CD1c-positive myeloid dendritic cell (primary cell): ENCODE measurements at regions not wholly inside any gene's neighbourhood (a gene's known extent, or its start where the extent isn't known, plus 50 kb on each side); places are given as distances from the start of the nearest gene placed in this dataset.

ENCODE experiments used
- DNase-seq: peaks from one replicate; pipeline ENCODE4 v3.0.0-alpha.2; 2016; ENCODE audit errors: extremely low spot score

- DNase-seq, result no peak
Measured at GRCh38 chr9:108512426-108513173, 343.2 kb downstream of the ACTL7B start.

- DNase-seq, result no peak
Measured at GRCh38 chr9:108511307-108511706, 344.5 kb downstream of the ACTL7B start.

DNA sequence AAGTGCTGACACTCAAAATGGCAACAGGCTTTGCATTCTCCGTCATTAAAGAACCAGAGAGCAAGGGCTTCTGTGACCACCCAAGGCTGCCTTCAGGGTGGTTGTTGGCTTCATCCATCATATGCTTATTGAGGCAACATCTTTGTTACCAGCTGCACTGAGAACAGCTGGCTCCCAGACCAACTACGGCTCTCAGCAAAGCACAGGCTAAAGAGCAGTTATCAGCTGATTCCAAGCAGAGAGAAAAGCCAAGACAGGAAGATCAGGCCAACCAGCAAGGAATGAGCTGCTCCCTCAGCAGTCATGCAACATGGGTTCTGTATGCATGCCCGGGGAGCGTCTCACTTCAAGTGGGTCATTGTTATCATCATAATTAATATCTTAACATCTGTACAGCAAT lies 358.9 kb downstream of the ACTL7B start:
- DNase-seq, result no peak

GRCh38 chr9:108489567-108489966 lies 366.2 kb downstream of the ACTL7B start:
- DNase-seq, result no peak

DNA sequence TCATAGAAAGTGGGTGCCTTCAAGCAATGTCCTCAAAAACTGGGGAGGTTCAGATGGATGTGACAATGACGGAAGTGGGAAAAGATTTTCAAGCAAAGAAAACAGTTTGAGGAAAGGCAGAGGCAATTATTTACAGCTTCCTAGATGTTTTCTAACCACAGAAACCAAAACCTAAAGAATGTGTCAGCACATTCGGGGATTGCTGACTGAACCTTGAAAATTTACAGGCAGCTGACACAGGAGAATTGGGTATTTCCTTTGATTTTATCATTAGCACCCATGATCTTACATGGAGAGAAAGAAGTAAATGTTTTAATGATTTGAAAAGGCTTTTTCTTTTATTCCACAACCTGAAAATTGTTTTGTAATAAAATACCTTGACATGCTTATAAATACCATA lies 369.0 kb downstream of the ACTL7B start:
- DNase-seq, result no peak

DNA sequence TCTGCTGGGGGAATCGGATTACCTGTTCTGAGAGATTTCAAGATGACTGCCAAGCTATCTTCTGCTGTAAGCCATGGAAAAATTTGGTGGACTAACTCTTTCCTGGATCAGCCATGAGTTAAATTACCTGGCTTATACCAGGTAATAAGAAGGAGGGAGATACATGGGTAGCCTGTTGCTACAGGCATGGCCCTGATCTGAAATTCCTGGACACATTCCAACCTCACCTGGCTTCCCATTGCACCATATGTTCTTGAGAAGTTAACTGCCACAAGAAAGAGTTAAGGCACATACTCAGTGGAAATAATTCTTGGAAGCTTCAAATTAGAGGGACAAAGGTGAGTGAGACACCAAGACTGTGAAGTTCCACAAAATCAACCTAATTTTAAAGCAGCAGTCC lies 371.3 kb downstream of the ACTL7B start:
- DNase-seq, result no peak

GRCh38 chr9:108483676-108484075 lies 372.1 kb downstream of the ACTL7B start:
- DNase-seq, result no peak

- no peak for DNase-seq
Measured at GRCh38 chr9:108479989-108480652, 375.7 kb downstream of the ACTL7B start.

DNA sequence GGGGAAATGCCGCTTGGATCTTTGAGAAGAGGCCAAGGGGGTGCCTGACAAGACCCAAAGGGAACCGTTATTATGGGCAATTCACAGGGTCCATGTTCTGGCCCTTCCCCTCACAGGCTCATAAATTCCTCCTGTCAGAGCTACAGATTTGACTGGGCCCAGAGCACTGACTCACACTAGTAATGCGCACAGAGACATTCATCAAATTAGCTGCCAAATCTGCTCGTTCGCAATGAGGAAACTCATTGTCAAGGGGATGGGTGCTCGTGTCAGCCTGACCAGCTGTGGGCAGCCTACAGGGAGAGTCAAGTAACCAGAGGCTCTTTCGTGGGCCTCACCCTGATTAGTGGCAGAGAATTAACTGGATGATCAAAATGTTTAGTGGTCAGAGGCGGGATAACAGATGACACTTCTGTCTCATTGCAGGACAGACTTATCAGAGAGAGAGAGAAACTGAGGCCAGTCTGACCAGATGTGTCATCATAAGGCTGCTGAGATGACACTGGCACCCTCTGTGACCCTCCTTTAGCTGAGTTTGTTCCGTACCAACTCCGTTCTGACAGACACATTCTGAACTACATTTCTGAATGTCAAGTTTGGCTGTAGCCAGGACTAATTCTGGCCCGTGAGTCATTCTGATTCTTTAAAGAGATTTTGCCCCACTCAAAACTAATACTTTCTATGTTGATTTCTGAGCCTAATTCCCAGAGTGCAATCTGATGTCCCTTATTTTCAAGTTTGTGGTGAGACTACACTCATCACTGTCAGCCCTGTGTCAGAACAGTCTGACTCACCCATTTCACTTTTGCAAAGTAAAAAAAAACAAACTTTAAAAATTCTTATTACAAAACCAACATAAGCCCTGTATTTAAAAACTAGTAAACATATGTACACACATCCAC lies 377.1 kb downstream of the ACTL7B start:
- DNase-seq, result peak; percentile 13

DNA sequence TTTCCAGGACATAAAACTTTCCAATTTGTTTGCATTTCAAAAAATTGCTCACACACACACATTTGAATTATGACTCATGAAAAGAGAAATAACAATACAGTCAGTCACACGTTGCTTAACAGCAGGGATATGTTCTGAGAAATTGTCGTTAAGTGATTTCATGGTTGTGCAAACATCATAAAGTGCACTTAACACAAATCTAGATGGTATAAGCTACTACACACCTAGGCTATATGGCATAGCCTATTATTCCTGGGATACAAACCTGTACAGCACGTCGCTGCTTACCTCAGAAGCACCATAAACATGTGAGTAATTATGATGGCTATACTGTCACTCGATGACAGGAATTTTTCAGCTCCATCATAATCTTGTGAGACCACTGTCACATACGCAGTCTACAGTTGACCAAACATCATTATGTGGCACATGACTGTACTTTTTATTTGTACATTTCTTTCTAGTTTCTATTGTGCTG lies 378.2 kb downstream of the ACTL7B start:
- peak; percentile 2 for DNase-seq

- no peak for DNase-seq
Measured at GRCh38 chr9:108476574-108476973, 379.2 kb downstream of the ACTL7B start.

GRCh38 chr9:108475813-108476212 lies 380.0 kb downstream of the ACTL7B start:
- DNase-seq, result no peak

DNA sequence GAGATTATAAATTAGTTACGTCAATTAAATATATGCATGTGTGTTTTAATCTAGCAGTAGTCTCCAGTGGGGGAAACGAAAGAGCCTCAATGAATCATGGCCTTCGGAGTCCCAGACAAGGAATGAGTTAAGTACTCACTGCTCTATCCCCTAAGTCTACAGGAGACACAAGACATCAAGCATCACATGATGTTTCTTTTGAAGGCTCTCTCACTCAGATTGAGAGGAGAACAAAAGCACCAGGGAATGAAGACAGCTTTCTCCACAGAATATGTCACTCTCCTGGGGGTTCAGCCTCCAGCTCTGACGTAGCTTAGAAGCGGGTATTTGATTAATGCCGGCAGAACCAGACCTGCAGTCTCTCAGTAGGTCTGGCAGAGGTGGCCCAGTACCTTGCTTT lies 381.4 kb downstream of the ACTL7B start:
- DNase-seq, result no peak

- DNase-seq, result no peak
Measured at GRCh38 chr9:108473209-108474112, 382.3 kb downstream of the ACTL7B start.

DNA sequence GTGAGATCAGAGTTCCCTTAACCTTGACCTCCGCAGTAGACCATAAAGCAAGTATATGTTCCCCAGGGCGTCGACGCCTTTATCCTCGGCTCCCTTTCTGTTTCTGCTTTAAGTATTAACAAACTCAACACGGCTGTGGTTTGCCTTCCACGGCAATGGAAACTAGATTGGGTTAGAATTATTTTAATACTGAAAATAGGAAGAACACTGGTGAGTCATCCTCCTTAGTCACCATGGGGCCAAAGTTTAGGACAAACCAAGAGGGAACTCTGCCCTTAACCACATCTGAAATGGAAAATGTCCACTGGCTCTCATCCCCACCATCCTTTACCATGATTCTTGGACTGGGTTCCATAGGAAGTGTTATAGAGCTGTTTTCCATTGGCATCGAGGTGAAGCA lies 386.1 kb downstream of the ACTL7B start:
- DNase-seq, result peak; percentile 89

DNA sequence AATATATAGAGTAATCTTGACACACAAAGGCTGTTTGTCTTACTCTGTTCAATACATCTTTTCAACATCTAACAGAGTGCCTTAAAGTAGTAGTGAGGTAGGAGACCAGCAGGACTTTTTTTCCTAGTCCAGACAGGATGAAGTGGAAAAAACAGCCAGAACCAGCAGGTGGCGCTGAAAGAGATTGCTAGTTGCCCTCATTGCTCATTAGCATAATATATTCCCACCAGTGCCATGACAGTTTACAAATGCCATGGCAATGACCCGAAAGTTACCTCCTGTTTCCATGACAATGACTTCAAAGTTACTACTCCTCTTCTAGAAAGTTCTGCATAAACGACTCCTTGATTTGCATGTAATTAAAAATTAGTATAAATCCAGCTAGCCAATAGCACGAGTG lies 387.4 kb downstream of the ACTL7B start:
- peak; percentile 64 for DNase-seq

DNA sequence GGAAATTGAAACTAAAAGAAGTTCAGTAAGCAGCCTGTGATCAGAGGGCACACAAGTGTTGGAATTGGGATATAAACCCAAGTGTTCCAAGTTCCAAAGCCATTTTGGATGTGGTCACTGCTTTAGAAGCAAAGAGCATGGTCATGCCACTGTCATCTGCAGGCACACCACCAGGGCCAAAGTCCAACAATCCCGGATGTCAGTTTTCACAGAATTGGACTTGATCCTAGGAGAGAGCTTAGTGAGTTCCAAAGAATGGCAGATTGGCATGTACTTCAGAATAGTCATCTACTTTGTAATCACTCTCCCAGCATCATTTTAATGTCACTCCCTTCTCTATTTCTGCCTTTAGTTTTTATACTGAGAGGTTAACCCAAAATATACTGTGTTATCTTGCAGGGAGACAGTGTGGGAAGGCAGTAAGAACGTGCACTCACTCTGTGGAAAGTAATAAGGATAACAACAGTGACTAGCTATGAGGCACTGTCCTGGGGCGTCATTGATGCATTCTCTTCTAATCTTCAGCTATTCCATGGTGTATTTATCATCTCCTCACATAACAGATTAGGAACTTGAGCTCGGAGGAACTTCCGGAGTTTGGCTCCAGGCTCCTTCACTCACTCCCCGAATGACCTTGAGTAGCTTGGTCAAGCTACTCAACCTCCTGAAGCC lies 388.0 kb downstream of the ACTL7B start:
- DNase-seq, result no peak

DNA sequence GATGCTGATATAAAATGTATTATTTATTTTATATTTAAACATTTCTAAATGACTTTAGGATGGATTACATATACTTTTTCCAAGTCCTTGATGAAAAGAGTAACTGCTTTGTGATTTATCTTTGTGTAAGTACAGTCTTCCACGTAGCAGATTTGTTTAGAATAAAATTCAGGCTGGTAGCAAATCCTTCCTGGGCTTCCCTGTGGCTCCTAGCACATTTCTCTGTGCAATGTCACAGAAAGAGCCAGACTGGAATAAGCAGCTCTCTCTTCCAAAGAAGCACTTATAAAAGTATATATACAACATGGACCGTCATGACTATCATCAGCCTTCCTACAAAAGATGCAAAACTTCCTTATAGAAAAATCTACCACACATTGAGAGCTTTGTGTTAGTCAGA lies 388.6 kb downstream of the ACTL7B start:
- no peak for DNase-seq

DNA sequence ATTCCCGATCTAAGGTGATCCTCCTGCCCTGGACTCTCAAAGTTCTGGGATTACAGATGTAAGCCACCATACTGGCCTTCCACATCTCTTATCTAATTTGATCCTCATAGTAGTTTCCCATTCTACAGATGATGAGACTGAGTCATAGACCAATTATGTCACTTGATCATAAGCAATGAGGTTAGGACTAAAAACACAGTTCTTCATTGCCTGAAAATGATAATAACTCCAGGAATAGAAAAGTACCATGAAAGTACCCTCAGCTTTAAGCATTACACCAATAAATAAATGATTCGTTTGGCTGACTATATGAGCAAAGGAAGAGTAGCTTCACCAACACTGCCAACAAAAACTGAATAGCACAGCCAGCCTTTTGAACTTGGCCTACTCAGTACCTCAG lies 389.5 kb downstream of the ACTL7B start:
- no peak for DNase-seq

- no peak for DNase-seq
Measured at GRCh38 chr9:108463932-108464606, 391.7 kb downstream of the ACTL7B start.
